Panc1 (cell line): ENCODE measurements at regions not wholly inside any gene's neighbourhood (a gene's known extent, or its start where the extent isn't known, plus 50 kb on each side); places are given as distances from the start of the nearest gene placed in this dataset.

ENCODE experiments used
- CTCF ChIP-seq: fragments of 450-650 bp; IDR thresholded peaks from 2 replicates; pipeline ENCODE4 v1.5.1; 2017; ENCODE audit warnings: mild to moderate bottlenecking
- POLR2AphosphoS5 ChIP-seq: IDR thresholded peaks from 2 replicates; pipeline ENCODE4 v1.6.1; 2012; ENCODE audit warnings: mild to moderate bottlenecking, low read depth, low read length, moderate library complexity
- REST ChIP-seq, 2 experiments: IDR thresholded peaks; 2 replicates each; pipeline ENCODE4 v1.6.1; 2011 to 2012; ENCODE audit warnings: low read depth in 2 of 2, control low read depth in 1 of 2, low read length in 1 of 2, mild to moderate bottlenecking in 1 of 2, moderate library complexity in 1 of 2; ENCODE audit not compliant: insufficient read depth in 1 of 2
- SIN3A ChIP-seq: IDR thresholded peaks from 2 replicates; pipeline ENCODE4 v1.6.1; 2012; ENCODE audit warnings: low read depth, mild to moderate bottlenecking, low read length, moderate library complexity, borderline replicate concordance; ENCODE audit not compliant: insufficient read depth

GRCh38 chr2:220877491-220877890, 694.6 kb downstream of the EPHA4 start:
- TF ChIP-seq POLR2AphosphoS5 (no peak), CTCF (no peak), REST (IDR thresholded peaks at IDR 0.05; ENCODE audit: insufficient read depth in 1 of 2, low read depth in 2 of 2, low read length in 1 of 2) (no peak), SIN3A (no peak)
